GM19240 (cell line): ENCODE measurements at regions not wholly inside any gene's neighbourhood (a gene's known extent, or its start where the extent isn't known, plus 50 kb on each side); places are given as distances from the start of the nearest gene placed in this dataset.

Experiments used
- DNase-seq: peaks from one replicate; pipeline ENCODE4 v3.0.0; 2011; ENCODE audit warnings: low spot score; ENCODE audit not compliant: insufficient read length

DNA sequence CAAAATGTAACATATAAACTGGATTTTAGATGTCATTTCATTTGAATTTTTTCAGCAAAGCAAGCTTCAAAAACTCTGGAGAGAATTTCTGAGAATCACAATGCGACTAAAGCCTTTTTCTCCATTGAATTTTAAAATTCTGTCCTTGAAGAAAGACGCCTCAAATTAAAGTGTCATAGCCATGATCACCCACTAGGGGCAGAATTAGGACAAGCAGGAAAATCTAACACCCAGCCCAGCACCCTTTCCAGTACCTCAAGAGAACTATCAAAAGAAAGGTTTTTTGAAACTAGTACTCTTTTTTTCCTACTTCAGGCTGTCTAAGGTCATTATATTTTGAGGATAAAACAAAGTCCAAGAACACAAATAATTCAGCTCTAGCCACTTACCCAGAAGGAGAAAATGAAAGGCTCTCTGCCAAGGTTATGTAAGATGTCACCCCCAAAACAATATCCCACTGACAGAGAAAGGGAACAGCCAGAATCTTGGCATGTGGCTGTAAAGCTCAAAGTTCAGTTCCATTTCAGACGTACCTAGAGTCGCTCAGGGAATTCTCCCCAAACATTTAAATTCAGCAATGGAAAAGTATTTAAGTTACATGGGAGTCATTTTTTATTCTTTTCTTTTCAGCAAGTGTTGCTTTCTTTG is 299.4 kb downstream of the SNX13 start:
- DNase-seq = peak; percentile 1

DNA sequence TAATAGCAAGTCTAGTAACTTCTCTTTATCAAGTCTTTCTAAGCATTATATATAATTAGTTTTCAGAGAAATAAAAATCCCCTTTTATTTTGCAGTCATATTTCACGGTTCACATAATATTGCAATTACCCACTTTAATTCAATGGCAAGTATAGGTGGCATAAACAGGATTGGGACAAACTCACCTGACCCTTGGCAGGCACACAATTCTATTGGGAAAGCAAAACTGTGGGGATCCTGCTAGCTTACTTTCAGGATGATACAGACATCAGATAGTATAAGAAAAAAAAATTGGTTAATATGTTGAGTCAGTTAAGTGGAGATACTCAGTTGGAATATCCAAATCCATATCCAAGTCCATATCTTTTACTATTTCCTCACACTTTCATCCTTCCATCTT is 294.8 kb downstream of the SNX13 start:
- DNase-seq = no peak

DNA sequence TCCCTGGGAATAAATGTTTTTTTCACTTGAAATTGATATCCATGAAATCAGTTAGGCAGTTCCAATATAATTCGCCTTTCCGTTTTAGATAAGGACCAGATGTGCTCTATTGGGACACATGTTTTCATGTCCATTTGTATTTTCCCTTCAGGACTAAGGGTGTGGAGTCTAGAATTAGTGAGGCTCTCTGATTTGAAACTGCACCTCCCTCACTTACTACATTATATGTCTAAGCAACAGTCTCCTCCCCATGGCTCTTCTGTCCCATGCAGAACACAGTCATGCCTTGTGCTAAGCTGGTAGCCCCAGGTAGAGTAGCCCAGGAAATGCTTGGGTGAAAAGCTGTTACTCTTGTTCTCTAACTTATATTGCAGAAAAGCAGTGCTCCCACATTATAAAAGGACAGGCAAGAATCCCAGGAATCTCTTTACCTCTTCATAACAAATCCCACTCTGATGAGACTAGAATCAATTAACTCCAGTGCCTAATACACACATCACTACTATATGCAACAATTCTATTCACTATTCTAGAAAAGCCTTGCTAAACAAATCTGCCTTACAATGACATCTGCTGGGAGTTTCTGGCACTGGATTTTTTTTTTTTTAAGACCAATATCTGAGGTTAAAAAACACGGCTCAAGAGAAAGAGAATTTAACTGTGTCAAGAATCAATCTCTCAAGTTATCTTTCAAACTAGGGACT is 293.9 kb downstream of the SNX13 start:
- DNase-seq = no peak

GRCh38 chr7:17651341-17651740 is 289.0 kb downstream of the SNX13 start:
- DNase-seq = no peak

DNA sequence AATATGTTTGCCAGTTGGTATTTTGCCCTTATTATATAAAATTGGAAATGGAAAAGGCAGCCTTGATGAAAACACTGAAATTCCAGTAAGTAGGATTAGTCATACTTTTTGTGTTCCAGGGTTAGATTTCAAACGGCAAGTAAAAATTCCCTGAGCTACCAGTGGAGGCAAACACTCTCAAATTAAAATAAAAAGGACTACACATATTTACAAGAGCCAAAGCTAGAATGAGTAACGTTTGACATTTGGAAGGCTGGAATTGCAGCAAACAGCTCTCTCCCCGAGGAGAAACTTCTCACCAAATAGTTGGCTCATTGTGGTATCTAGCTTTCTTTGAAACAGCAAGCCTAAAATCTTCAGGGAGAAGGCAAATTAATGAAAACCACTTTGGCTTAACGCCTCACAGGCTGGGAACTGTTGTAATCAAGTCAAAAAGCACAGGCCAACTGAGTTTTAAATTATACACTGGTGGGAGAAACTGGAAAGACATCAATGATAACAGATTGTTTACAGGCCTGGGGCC is 288.4 kb downstream of the SNX13 start:
- no peak for DNase-seq

DNA sequence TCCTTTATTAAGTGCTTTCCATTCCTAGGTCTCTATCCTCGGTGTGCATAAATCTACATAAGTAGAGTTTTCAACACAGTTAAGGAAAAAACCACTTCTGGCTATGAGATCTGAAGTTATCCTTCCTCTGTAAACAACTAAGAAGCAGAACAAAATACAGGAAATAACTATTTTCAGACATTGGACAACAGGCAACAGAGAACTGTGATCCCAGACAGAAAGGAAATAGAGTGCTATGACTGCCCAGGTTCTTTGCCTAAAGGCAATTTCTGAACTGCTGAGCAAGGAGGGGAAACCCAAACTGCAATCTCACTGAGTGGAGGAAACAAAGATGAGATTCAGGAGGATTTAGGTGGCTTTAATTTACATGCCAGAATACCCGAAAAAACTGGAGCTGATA is 285.4 kb downstream of the SNX13 start:
- DNase-seq = no peak

- no peak for DNase-seq
Measured at GRCh38 chr7:17659126-17659525, 281.2 kb downstream of the SNX13 start.

GRCh38 chr7:17660116-17660515 is 280.2 kb downstream of the SNX13 start:
- no peak for DNase-seq

- no peak for DNase-seq
Measured at GRCh38 chr7:17661982-17662585, 278.2 kb downstream of the SNX13 start.

GRCh38 chr7:17663061-17663675 is 277.1 kb downstream of the SNX13 start:
- no peak for DNase-seq

GRCh38 chr7:17665029-17665428 is 275.3 kb downstream of the SNX13 start:
- DNase-seq = no peak

DNA sequence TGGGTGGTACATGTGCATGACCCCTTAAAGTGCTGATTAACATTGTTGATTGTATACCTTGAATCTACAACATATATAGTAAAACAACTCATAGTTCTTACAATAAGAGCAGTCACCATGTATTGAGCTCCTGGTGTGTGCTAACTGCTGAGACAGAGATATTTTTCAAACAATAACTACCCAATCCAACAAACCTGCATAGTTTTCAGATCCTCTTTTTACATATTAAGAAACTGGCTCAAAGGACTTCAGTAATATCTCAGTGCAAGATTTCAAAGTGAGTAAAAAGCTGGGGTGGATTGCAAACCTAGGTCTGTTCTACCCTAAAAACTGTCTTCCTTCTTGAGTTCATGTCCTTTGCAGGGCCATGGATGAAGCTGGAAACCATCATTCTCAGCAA is 272.2 kb downstream of the SNX13 start:
- no peak for DNase-seq

GRCh38 chr7:17669204-17669603 is 271.1 kb downstream of the SNX13 start:
- DNase-seq = no peak

DNA sequence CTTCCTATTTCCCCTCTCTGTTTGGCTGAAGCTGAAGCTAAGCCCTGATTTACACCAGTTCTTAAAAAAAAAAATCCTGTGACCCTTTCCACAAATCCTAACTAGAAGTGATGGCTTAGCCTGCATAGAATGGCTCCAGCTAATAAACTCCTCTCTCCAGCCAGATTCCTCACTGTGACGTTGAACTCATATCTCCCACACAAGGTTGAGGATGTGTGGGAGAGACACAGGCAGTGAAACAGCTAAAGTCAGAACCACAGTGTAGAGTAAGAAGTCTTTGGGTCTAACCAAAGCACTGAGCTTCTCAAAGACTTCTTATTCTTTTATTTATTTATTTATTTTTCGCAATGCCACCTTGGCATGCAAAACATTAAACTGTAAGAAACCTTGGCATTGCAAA is 268.3 kb downstream of the SNX13 start:
- DNase-seq = no peak

- DNase-seq = no peak
Measured at GRCh38 chr7:17672783-17673182, 267.5 kb downstream of the SNX13 start.

DNA sequence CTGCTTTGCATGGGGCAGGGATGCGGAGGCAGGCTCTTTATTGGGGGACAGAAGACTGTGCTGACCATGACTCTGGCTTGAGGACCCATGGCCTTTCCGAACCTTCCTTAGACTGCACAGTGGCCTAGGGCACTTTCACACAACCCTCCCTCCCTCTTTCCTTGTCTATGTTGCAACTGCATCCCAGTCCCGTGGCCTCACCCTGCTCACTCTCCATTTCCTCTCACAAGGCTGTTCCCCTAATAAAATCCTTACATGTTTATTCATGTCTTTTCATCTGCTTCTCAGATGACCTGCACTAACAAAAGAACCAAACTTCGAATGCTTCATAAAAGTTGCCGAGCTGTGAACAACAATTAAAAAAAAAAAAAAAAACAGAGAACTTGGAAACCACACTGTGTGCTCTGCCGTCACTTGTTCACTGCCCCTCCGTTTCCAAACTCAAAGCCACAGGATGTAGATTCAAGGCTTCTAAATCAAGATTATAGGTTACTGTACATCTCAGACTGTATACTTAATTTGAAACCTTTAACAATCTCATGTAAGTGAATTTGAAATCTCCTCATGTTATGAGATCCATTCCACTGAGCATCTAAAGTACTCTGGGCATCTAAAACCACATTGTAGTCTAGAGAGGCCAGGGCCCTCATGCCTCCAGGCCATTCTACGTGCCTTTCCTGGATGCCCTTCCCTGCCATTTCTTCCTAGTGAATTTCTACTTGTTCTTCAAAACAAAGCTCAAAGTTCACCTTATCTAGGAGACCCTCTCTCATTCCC is 265.9 kb downstream of the SNX13 start:
- DNase-seq = no peak

GRCh38 chr7:17674943-17675608 is 265.2 kb downstream of the SNX13 start:
- DNase-seq = no peak

- no peak for DNase-seq
Measured at GRCh38 chr7:17677408-17677807, 262.9 kb downstream of the SNX13 start.

GRCh38 chr7:17678896-17679295 is 261.4 kb downstream of the SNX13 start:
- no peak for DNase-seq

GRCh38 chr7:17679458-17679857 is 260.8 kb downstream of the SNX13 start:
- DNase-seq = no peak

GRCh38 chr7:17680026-17680425 is 260.3 kb downstream of the SNX13 start:
- no peak for DNase-seq
